ENCODE measurements at regions not wholly inside any gene's neighbourhood (a gene's known extent, or its start where the extent isn't known, plus 50 kb on each side); places are given as distances from the start of the nearest gene placed in this dataset.

- Histone ChIP-seq H3K4me1 (ENCODE audit: insufficient read depth, low read length, poor library complexity, severe bottlenecking) (no peaks in the 10 kb centered on the region), H3K4me3 (ENCODE audit: low read depth, low read length, poor library complexity, severe bottlenecking) (no peak overlapping the region), H3K9me3 (ENCODE audit: low read depth, low read length, poor library complexity, severe bottlenecking) (no peaks in the 10 kb centered on the region), H3K27me3 (replicated peaks; ENCODE audit: insufficient read depth, low read depth, low read length, poor library complexity) (peaks cover 28% of the 10 kb centered on the region), H3K36me3 (ENCODE audit: insufficient read depth, low read length, poor library complexity, severe bottlenecking) (no peaks in the 10 kb centered on the region), H3K27ac (ENCODE audit: low read depth, low read length, poor library complexity, severe bottlenecking) (no peak overlapping the region)
- POLR2A ChIA-PET (ENCODE audit: low non-redundant PET) = no interaction called here
- TF ChIP-seq EZH2 (IDR thresholded peaks at IDR 0.05; ENCODE audit: borderline replicate concordance, low read depth, low read length, poor library complexity, severe bottlenecking) (no peak), CTCF (conservative IDR thresholded peaks at IDR 0.05; ENCODE audit: low read depth, low read length) (no peak)
- BruUV-seq (replicated peaks) = no TSS peak
- intact Hi-C loops (cut with micrococcal nuclease; ENCODE audit: unreplicated experiment) = no loop called here
- peak; percentile 23 for DNase-seq (ENCODE audit: low spot score)
- CTCF ChIA-PET = no interaction called here
Measured at GRCh38 chr5:175800656-175801081, 70.7 kb upstream of the CPLX2 start.

GRCh38 chr5:175802361-175802760 lies 69.0 kb upstream of the CPLX2 start:
- POLR2A ChIA-PET (ENCODE audit: low non-redundant PET) = no interaction called here
- no peak for TF ChIP-seq CTCF (conservative IDR thresholded peaks at IDR 0.05; ENCODE audit: low read depth, low read length)
- BruUV-seq (replicated peaks) = no TSS peak
- Histone ChIP-seq H3K36me3 (ENCODE audit: insufficient read depth, low read length, poor library complexity, severe bottlenecking) (no peaks in the 10 kb centered on the region), H3K9me3 (ENCODE audit: low read depth, low read length, poor library complexity, severe bottlenecking) (no peaks in the 10 kb centered on the region), H3K4me3 (ENCODE audit: low read depth, low read length, poor library complexity, severe bottlenecking) (no peak overlapping the region), H3K4me1 (ENCODE audit: insufficient read depth, low read length, poor library complexity, severe bottlenecking) (no peaks in the 10 kb centered on the region), H3K27me3 (replicated peaks; ENCODE audit: insufficient read depth, low read depth, low read length, poor library complexity) (peaks cover 11% of the 10 kb centered on the region), H3K27ac (ENCODE audit: low read depth, low read length, poor library complexity, severe bottlenecking) (no peak overlapping the region)
- intact Hi-C loops (cut with micrococcal nuclease; ENCODE audit: unreplicated experiment) = no loop called here
- no peak for DNase-seq (ENCODE audit: low spot score)
- CTCF ChIA-PET = no interaction called here

GRCh38 chr5:175803254-175803653 lies 68.1 kb upstream of the CPLX2 start:
- BruUV-seq (replicated peaks) = no TSS peak
- Histone ChIP-seq H3K27ac (ENCODE audit: low read depth, low read length, poor library complexity, severe bottlenecking) (no peak overlapping the region), H3K9me3 (ENCODE audit: low read depth, low read length, poor library complexity, severe bottlenecking) (no peaks in the 10 kb centered on the region), H3K36me3 (ENCODE audit: insufficient read depth, low read length, poor library complexity, severe bottlenecking) (no peaks in the 10 kb centered on the region), H3K4me3 (ENCODE audit: low read depth, low read length, poor library complexity, severe bottlenecking) (no peak overlapping the region), H3K4me1 (ENCODE audit: insufficient read depth, low read length, poor library complexity, severe bottlenecking) (no peaks in the 10 kb centered on the region), H3K27me3 (replicated peaks; ENCODE audit: insufficient read depth, low read depth, low read length, poor library complexity) (peaks cover 2% of the 10 kb centered on the region)
- TF ChIP-seq CTCF (conservative IDR thresholded peaks at IDR 0.05; ENCODE audit: low read depth, low read length) (no peak), EZH2 (IDR thresholded peaks at IDR 0.05; ENCODE audit: borderline replicate concordance, low read depth, low read length, poor library complexity, severe bottlenecking) (no peak)
- ChIA-PET CTCF (no interaction called here), POLR2A (ENCODE audit: low non-redundant PET) (no interaction called here)
- intact Hi-C loops (cut with micrococcal nuclease; ENCODE audit: unreplicated experiment) = no loop called here
- no peak for DNase-seq (ENCODE audit: low spot score)
